HAP-1 (cell line): ENCODE measurements at regions not wholly inside any gene's neighbourhood (a gene's known extent, or its start where the extent isn't known, plus 50 kb on each side); places are given as distances from the start of the nearest gene placed in this dataset.

Source experiments
- DNase-seq, 2 experiments: peaks; one replicate each; pipeline ENCODE4 v3.0.0-alpha.2; 2016 to 2020; ENCODE audit warnings: low spot score in 2 of 2
- H3K27me3 ChIP-seq: fragments of 250-450 bp; sonication (Bioruptor Pico); 2 replicates; pipeline ENCODE4 v1.5.1; 2020; ENCODE audit warnings: low read depth, mild to moderate bottlenecking, moderate library complexity
- H3K36me3 ChIP-seq: fragments of 250-450 bp; sonication (Bioruptor Pico); replicated peaks from 2 replicates; pipeline ENCODE4 v1.5.1; 2020; ENCODE audit warnings: mild to moderate bottlenecking
- H3K4me1 ChIP-seq: fragments of 250-450 bp; sonication (Bioruptor Pico); 2 replicates; pipeline ENCODE4 v1.5.1; 2020; ENCODE audit warnings: mild to moderate bottlenecking
- H3K4me3 ChIP-seq: fragments of 250-450 bp; sonication (Bioruptor Pico); 2 replicates; pipeline ENCODE4 v1.5.1; 2020; ENCODE audit warnings: mild to moderate bottlenecking, moderate library complexity
- H3K9me3 ChIP-seq: fragments of 250-450 bp; sonication (Bioruptor Pico); 2 replicates; pipeline ENCODE4 v1.5.1; 2020; ENCODE audit warnings: mild to moderate bottlenecking, moderate library complexity
- in situ Hi-C: fragments of 300-500 bp; cut with MboI; formaldehyde crosslinking; loops from 3 replicates; pipeline ENCODE4 v1.14.3; 2020; ENCODE audit warnings: low sequenced_read_pairs, inconsistent platforms, mixed read lengths

DNA sequence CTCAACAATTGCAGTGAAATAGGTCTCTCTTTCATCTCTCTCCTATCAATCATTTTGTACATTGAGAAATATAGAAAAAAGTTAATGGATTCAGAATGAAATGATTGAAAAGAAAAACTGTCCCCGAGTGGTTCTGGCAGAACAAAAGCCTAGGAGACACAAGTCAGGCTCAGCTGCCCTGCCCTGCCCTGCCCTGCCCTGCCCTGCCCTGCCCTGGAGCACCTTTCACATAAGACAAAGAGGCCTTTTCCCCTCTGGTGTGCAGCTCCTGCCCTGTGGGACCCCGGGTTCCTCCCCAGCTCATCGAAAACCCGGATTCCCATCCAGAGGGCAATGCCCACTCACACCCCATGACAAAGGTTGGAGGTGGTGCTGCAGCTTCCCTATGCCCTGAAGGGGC, 94.7 kb downstream of the TEX26 start:
- Histone ChIP-seq H3K4me1 (peaks cover 6% of the 10 kb centered on the region), H3K27me3 (no peaks in the 10 kb centered on the region), H3K9me3 (no peaks in the 10 kb centered on the region), H3K36me3 (no peaks in the 10 kb centered on the region), H3K4me3 (no peak overlapping the region)
- in situ Hi-C loops = loop anchor here (25.0 kb wide), 2 partner anchors 340 to 890 kb away; no protein-coding TSS in a partner anchor
- no peak for DNase-seq
